ENCODE measurements at regions not wholly inside any gene's neighbourhood (a gene's known extent, or its start where the extent isn't known, plus 50 kb on each side); places are given as distances from the start of the nearest gene placed in this dataset.

DNA sequence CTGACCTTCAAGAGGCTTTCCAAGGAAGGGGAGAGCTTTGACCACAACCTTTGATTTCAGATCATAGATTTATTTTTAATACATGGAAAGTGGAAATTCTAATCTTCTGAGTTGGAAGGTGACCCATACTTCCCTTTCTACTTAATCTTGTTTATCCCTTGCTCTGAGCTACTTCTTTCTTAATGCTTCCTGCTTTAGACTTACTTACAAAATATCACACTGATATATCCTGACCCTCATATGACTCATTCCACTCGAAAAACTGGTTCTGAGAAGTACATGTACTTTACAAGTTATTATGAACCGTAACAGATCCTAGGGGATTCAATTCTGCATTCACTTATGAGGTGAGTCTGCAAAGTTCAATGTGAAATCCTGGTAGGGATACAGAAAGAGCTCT, 76.2 kb upstream of the IRS2 start:
- TF ChIP-seq CTCF (conservative IDR thresholded peaks at IDR 0.05; ENCODE audit: control insufficient read depth, insufficient read depth, low read depth, low read length) = no peak
- H3K4me3 ChIP-seq (ENCODE audit: control insufficient read depth, low read depth, low read length) = no peak overlapping the region
- DNase-seq (ENCODE audit: low read depth) = peak; percentile 74

- H3K4me3 ChIP-seq (ENCODE audit: control insufficient read depth, low read depth, low read length) = no peak overlapping the region
- no peak for TF ChIP-seq CTCF (conservative IDR thresholded peaks at IDR 0.05; ENCODE audit: control insufficient read depth, insufficient read depth, low read depth, low read length)
- no peak for DNase-seq (ENCODE audit: low read depth)
Measured at GRCh38 chr13:109859898-109860297, 73.5 kb upstream of the IRS2 start.

- no peak overlapping the region for H3K4me3 ChIP-seq (ENCODE audit: control insufficient read depth, low read depth, low read length)
- no peak for DNase-seq (ENCODE audit: low read depth)
- TF ChIP-seq CTCF (conservative IDR thresholded peaks at IDR 0.05; ENCODE audit: control insufficient read depth, insufficient read depth, low read depth, low read length) = no peak
Measured at GRCh38 chr13:109859216-109859835, 72.9 kb upstream of the IRS2 start.

- no peak for TF ChIP-seq CTCF (conservative IDR thresholded peaks at IDR 0.05; ENCODE audit: control insufficient read depth, insufficient read depth, low read depth, low read length)
- DNase-seq (ENCODE audit: low read depth) = no peak
- no peak overlapping the region for H3K4me3 ChIP-seq (ENCODE audit: control insufficient read depth, low read depth, low read length)
Measured at GRCh38 chr13:109858319-109858718, 71.9 kb upstream of the IRS2 start.

- no peak for TF ChIP-seq CTCF (conservative IDR thresholded peaks at IDR 0.05; ENCODE audit: control insufficient read depth, insufficient read depth, low read depth, low read length)
- H3K4me3 ChIP-seq (ENCODE audit: control insufficient read depth, low read depth, low read length) = no peak overlapping the region
- DNase-seq (ENCODE audit: low read depth) = no peak
Measured at GRCh38 chr13:109857803-109858202, 71.4 kb upstream of the IRS2 start.

DNA sequence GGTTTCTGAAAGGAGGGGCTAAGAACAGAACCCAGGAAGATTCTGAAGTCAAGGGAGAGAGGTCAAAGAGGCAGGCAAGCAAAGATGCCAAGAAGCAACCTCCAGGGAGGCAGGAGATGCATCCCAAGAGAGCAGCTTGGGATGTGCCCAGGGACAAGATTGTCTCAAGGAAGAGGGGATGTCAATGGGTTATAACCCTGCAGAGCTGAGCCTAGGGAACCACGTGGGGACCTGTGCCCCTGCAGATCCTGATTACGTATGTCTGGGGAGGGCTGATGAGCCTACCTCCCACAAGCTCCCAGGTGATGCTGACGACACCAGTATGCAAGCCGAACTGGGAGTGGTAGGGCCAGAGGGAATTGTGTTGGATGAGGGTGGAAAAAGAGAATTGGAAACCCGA, 70.9 kb upstream of the IRS2 start:
- TF ChIP-seq CTCF (conservative IDR thresholded peaks at IDR 0.05; ENCODE audit: control insufficient read depth, insufficient read depth, low read depth, low read length) = no peak

GRCh38 chr13:109856350-109856749, 70.0 kb upstream of the IRS2 start:
- no peak overlapping the region for H3K4me3 ChIP-seq (ENCODE audit: control insufficient read depth, low read depth, low read length)
- no peak for DNase-seq (ENCODE audit: low read depth)
- no peak for TF ChIP-seq CTCF (conservative IDR thresholded peaks at IDR 0.05; ENCODE audit: control insufficient read depth, insufficient read depth, low read depth, low read length)

More for the DNA sequence above, 70.9 kb upstream of the IRS2 start:
- H3K4me3 ChIP-seq (ENCODE audit: control insufficient read depth, low read depth, low read length) = no peak overlapping the region
- DNase-seq (ENCODE audit: low read depth) = no peak

Measured in fibroblast of mammary gland (primary cell).